OCI-LY7 (cell line): ENCODE measurements at regions not wholly inside any gene's neighbourhood (a gene's known extent, or its start where the extent isn't known, plus 50 kb on each side); places are given as distances from the start of the nearest gene placed in this dataset.

Source experiments
- EZH2phosphoT487 ChIP-seq: fragments of 200-600 bp; sonication (generic); IDR thresholded peaks from 2 replicates; pipeline ENCODE4 v1.6.1; 2018; ENCODE audit warnings: low read depth, borderline replicate concordance, mild to moderate bottlenecking, mixed run types, antibody characterized with exemption, low read length, moderate library complexity, mixed read lengths
- TF ChIP-seq, protein P1 (sequence below): fragments of 200-600 bp; sonication (generic); conservative IDR thresholded peaks from 2 replicates; pipeline ENCODE4 v1.5.1; 2014; ENCODE audit warnings: mild to moderate bottlenecking, antibody characterized with exemption, low read length, moderate library complexity, mixed read lengths

DNA sequence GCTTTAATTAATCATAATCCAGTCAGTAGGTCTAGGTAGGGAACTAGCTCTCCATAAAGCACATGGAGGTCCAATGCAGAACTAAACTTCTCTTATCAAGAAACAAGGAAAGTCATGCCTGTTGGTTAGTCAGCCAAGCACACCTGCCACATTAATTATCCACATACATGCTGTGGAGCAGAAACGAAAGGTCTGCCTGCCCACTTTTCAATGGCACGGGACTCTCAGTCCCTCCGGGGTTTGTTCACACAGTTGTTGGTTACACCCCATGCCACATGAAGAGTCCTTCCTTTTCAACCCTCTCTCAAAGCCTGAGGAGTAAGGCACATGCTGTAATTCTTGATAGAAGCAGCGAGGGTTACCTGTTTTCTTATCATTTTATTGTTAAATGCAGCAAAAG, 1096.4 kb upstream of the MAP3K7 start:
- TF ChIP-seq, protein P1, sequence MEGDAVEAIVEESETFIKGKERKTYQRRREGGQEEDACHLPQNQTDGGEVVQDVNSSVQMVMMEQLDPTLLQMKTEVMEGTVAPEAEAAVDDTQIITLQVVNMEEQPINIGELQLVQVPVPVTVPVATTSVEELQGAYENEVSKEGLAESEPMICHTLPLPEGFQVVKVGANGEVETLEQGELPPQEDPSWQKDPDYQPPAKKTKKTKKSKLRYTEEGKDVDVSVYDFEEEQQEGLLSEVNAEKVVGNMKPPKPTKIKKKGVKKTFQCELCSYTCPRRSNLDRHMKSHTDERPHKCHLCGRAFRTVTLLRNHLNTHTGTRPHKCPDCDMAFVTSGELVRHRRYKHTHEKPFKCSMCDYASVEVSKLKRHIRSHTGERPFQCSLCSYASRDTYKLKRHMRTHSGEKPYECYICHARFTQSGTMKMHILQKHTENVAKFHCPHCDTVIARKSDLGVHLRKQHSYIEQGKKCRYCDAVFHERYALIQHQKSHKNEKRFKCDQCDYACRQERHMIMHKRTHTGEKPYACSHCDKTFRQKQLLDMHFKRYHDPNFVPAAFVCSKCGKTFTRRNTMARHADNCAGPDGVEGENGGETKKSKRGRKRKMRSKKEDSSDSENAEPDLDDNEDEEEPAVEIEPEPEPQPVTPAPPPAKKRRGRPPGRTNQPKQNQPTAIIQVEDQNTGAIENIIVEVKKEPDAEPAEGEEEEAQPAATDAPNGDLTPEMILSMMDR = no peak
- no peak for TF ChIP-seq EZH2phosphoT487
